Ascending aorta (tissue), 2 donors: ENCODE measurements at regions not wholly inside any gene's neighbourhood (a gene's known extent, or its start where the extent isn't known, plus 50 kb on each side); places are given as distances from the start of the nearest gene placed in this dataset.
A peak's percentile ranks its signal among the peaks of the same experiment; 100 is the strongest.

Experiments
- DNase-seq, 2 donors: peaks; one replicate each; pipeline ENCODE4 v3.0.0-alpha.2; 2019; ENCODE audit warnings: low spot score in 2 of 2
- H3K27ac ChIP-seq, 2 donors: fragments of 200-600 bp; sonication (generic); one replicate each; pipeline ENCODE4 v1.5.1; 2016 to 2017; ENCODE audit warnings: mild to moderate bottlenecking in 1 of 2
- H3K27me3 ChIP-seq: fragments of 200-600 bp; sonication (generic); one replicate; pipeline ENCODE4 v1.5.1; 2017
- H3K36me3 ChIP-seq, 2 donors: fragments of 200-600 bp; sonication (generic); one replicate each; pipeline ENCODE4 v1.5.1; 2016
- H3K4me1 ChIP-seq, 2 donors: fragments of 200-600 bp; sonication (generic); one replicate each; pipeline ENCODE4 v1.5.1; 2016 to 2017; ENCODE audit warnings: mild to moderate bottlenecking in 1 of 2
- H3K4me3 ChIP-seq, 2 donors: fragments of 200-600 bp; sonication (generic); one replicate each; pipeline ENCODE4 v1.5.1; 2016 to 2017; ENCODE audit warnings: mild to moderate bottlenecking in 1 of 2
- H3K9me3 ChIP-seq, 2 donors: fragments of 200-600 bp; sonication (generic); one replicate each; pipeline ENCODE4 v1.5.1; 2016
- CTCF ChIP-seq, 3 experiments: fragments of 200-600 bp in 2 of 3; fragments of 450-650 bp in 1 of 3; sonication (generic) in 2 of 3; IDR thresholded peaks; one replicate each; pipeline ENCODE4 v1.5.1; 2016 to 2019; ENCODE audit warnings: antibody characterized with exemption in 3 of 3, mild to moderate bottlenecking in 1 of 3, moderate library complexity in 1 of 3
- intact Hi-C: fragments of 100-400 bp; cut with DNase I; formaldehyde crosslinking; loops from one replicate; pipeline ENCODE4 v1.15.1; 2023

- H3K4me1 ChIP-seq = peaks cover 11 to 23% of the 10 kb centered on the region in 2 donors
- peak; percentile 97 for TF ChIP-seq CTCF (IDR thresholded peaks at IDR 0.05)
- peak overlapping the region; percentile 54 to 71 for H3K27ac ChIP-seq
Measured at GRCh38 chr2:47272031-47272864, 95.9 kb upstream of the CALM2 start.

GRCh38 chr2:47271054-47272000 lies 95.0 kb upstream of the CALM2 start:
- Histone ChIP-seq H3K4me1 (peaks cover 11 to 23% of the 10 kb centered on the region in 2 donors), H3K36me3 (no peaks in the 10 kb centered on the region), H3K27me3 (no peaks in the 10 kb centered on the region), H3K27ac (peak overlapping the region; percentile 54 to 71), H3K4me3 (no peak overlapping the region), H3K9me3 (no peaks in the 10 kb centered on the region)
- no peak for DNase-seq
- no peak for TF ChIP-seq CTCF (IDR thresholded peaks at IDR 0.05)
- intact Hi-C loops = loop anchor here (5.0 kb wide), 1 partner anchor 354 kb away; the partner anchor contains the start of gene MCFD2

More at GRCh38 chr2:47272031-47272864, 95.9 kb upstream of the CALM2 start:
- no peaks in the 10 kb centered on the region for H3K36me3 ChIP-seq
- peak overlapping the region; percentile 40 to 55 for H3K4me3 ChIP-seq
- intact Hi-C loops = loop anchor here (5.0 kb wide), 1 partner anchor 355 kb away; the partner anchor contains the start of gene MCFD2
- peak; percentile 22 to 79 for DNase-seq
- no peaks in the 10 kb centered on the region for H3K27me3 ChIP-seq
- no peaks in the 10 kb centered on the region for H3K9me3 ChIP-seq

- no peak overlapping the region for H3K4me3 ChIP-seq
- H3K9me3 ChIP-seq = no peaks in the 10 kb centered on the region
- DNase-seq = no peak
- no peak for TF ChIP-seq CTCF (IDR thresholded peaks at IDR 0.05)
- H3K27me3 ChIP-seq = no peaks in the 10 kb centered on the region
- H3K27ac ChIP-seq = peak overlapping the region; percentile 60 to 63
- H3K4me1 ChIP-seq = peaks cover 11 to 23% of the 10 kb centered on the region in 2 donors
- H3K36me3 ChIP-seq = no peaks in the 10 kb centered on the region
- intact Hi-C loops = loop anchor here (5.0 kb wide), 1 partner anchor 353 kb away; the partner anchor contains the start of gene MCFD2
Measured at GRCh38 chr2:47270421-47270820, 94.1 kb upstream of the CALM2 start.

- TF ChIP-seq CTCF (IDR thresholded peaks at IDR 0.05) = no peak
- Histone ChIP-seq H3K27ac (peak overlapping the region; percentile 78 to 80), H3K4me3 (no peak overlapping the region), H3K27me3 (no peaks in the 10 kb centered on the region), H3K36me3 (no peaks in the 10 kb centered on the region), H3K9me3 (no peaks in the 10 kb centered on the region), H3K4me1 (peaks cover 10 to 22% of the 10 kb centered on the region in 2 donors)
- intact Hi-C loops = loop anchor here (5.0 kb wide), 1 partner anchor 352 kb away; the partner anchor contains the start of gene MCFD2
- DNase-seq = peak; percentile 78 to 94
Measured at GRCh38 chr2:47269316-47270232, 93.3 kb upstream of the CALM2 start.

GRCh38 chr2:47267711-47268086 lies 91.4 kb upstream of the CALM2 start:
- peaks cover 5 to 18% of the 10 kb centered on the region in 2 donors for H3K4me1 ChIP-seq
- no peak overlapping the region for H3K4me3 ChIP-seq
- H3K36me3 ChIP-seq = no peaks in the 10 kb centered on the region
- intact Hi-C loops = no loop called here
- no peak for TF ChIP-seq CTCF (IDR thresholded peaks at IDR 0.05)
- H3K27me3 ChIP-seq = no peaks in the 10 kb centered on the region
- H3K9me3 ChIP-seq = no peaks in the 10 kb centered on the region
- H3K27ac ChIP-seq = no peak overlapping the region
- no peak for DNase-seq
